M059J (cell line): ENCODE measurements at regions not wholly inside any gene's neighbourhood (a gene's known extent, or its start where the extent isn't known, plus 50 kb on each side); places are given as distances from the start of the nearest gene placed in this dataset.
"Not testable (repeated sequence)": the region's sequence is repeated elsewhere in the genome, so short reads cannot be mapped to it uniquely, and the experiment has no call there.

Experiments
- DNase-seq: peaks from one replicate; pipeline ENCODE4 v3.0.0-alpha.2; 2012; ENCODE audit warnings: low read depth

- DNase-seq, result not testable (repeated sequence)
These were observed 1180.1 kb downstream of the TMEM121 start for GRCh38 chr14:106706488-106706887.

- DNase-seq, result not testable (repeated sequence)
These were observed 1183.8 kb downstream of the TMEM121 start for GRCh38 chr14:106710187-106710586.

- not testable (repeated sequence) for DNase-seq
These were observed 1186.1 kb downstream of the TMEM121 start for GRCh38 chr14:106712513-106712912.

- not testable (repeated sequence) for DNase-seq
These were observed 1188.4 kb downstream of the TMEM121 start for GRCh38 chr14:106714446-106715428.

GRCh38 chr14:106717544-106717943 is 1191.2 kb downstream of the TMEM121 start:
- DNase-seq, result not testable (repeated sequence)

- DNase-seq, result not testable (repeated sequence)
These were observed 1193.5 kb downstream of the TMEM121 start for GRCh38 chr14:106719880-106720279.

- not testable (repeated sequence) for DNase-seq
These were observed 1195.5 kb downstream of the TMEM121 start for GRCh38 chr14:106721926-106722325.

- DNase-seq, result not testable (repeated sequence)
These were observed 1196.7 kb downstream of the TMEM121 start for GRCh38 chr14:106722813-106723687.

GRCh38 chr14:106727962-106728361 is 1201.6 kb downstream of the TMEM121 start:
- DNase-seq, result not testable (repeated sequence)

- DNase-seq, result no peak
These were observed 1202.2 kb downstream of the TMEM121 start for GRCh38 chr14:106728611-106729010.

GRCh38 chr14:106729551-106729950 is 1203.2 kb downstream of the TMEM121 start:
- no peak for DNase-seq

GRCh38 chr14:106733771-106734170 is 1207.4 kb downstream of the TMEM121 start:
- DNase-seq, result no peak

GRCh38 chr14:106737021-106737420 is 1210.6 kb downstream of the TMEM121 start:
- no peak for DNase-seq

- no peak for DNase-seq
These were observed 1211.7 kb downstream of the TMEM121 start for GRCh38 chr14:106738075-106738474.

GRCh38 chr14:106738598-106739258 is 1212.3 kb downstream of the TMEM121 start:
- not testable (repeated sequence) for DNase-seq

GRCh38 chr14:106741086-106741827 is 1214.9 kb downstream of the TMEM121 start:
- DNase-seq, result not testable (repeated sequence)

- not testable (repeated sequence) for DNase-seq
These were observed 1218.8 kb downstream of the TMEM121 start for GRCh38 chr14:106745016-106745767.

- not testable (repeated sequence) for DNase-seq
These were observed 1223.7 kb downstream of the TMEM121 start for GRCh38 chr14:106750089-106750488.

GRCh38 chr14:106753751-106754150 is 1227.4 kb downstream of the TMEM121 start:
- DNase-seq, result not testable (repeated sequence)

GRCh38 chr14:106757444-106757843 is 1231.1 kb downstream of the TMEM121 start:
- not testable (repeated sequence) for DNase-seq
